Neural progenitor cell (in vitro differentiated cells): ENCODE measurements at regions not wholly inside any gene's neighbourhood (a gene's known extent, or its start where the extent isn't known, plus 50 kb on each side); places are given as distances from the start of the nearest gene placed in this dataset.

ENCODE experiments used
- DNase-seq: peaks from one replicate; pipeline ENCODE4 v3.0.0-alpha.2; 2016; ENCODE audit warnings: low spot score
- H2AFZ ChIP-seq: fragments of 200-600 bp; sonication (generic); replicated peaks from 2 replicates; pipeline ENCODE4 v1.6.1; 2016; ENCODE audit warnings: antibody characterized with exemption
- H3F3A ChIP-seq: fragments of 200-600 bp; sonication (generic); 2 replicates; pipeline ENCODE4 v1.6.1; 2016; ENCODE audit warnings: antibody characterized with exemption, low read depth
- H3K27ac ChIP-seq: fragments of 200-600 bp; sonication (generic); 2 replicates; pipeline ENCODE4 v1.5.1; 2016; ENCODE audit warnings: mild to moderate bottlenecking
- H3K27me3 ChIP-seq: fragments of 200-600 bp; sonication (generic); 2 replicates; pipeline ENCODE4 v1.6.1; 2016; ENCODE audit warnings: mild to moderate bottlenecking, moderate library complexity
- H3K36me3 ChIP-seq: fragments of 200-600 bp; sonication (generic); 2 replicates; pipeline ENCODE4 v1.5.1; 2016
- H3K4me1 ChIP-seq: fragments of 200-600 bp; sonication (generic); 2 replicates; pipeline ENCODE4 v1.6.1; 2016; ENCODE audit warnings: mixed run types
- H3K4me2 ChIP-seq: fragments of 200-600 bp; sonication (generic); 2 replicates; pipeline ENCODE4 v1.6.1; 2016
- H3K4me3 ChIP-seq: fragments of 200-600 bp; sonication (generic); 2 replicates; pipeline ENCODE4 v1.5.1; 2016
- H3K79me2 ChIP-seq: fragments of 200-600 bp; sonication (generic); 2 replicates; pipeline ENCODE4 v1.6.1; 2016; ENCODE audit warnings: low read depth
- H3K9ac ChIP-seq: fragments of 200-600 bp; sonication (generic); 2 replicates; pipeline ENCODE4 v1.6.1; 2016
- H3K9me3 ChIP-seq: fragments of 200-600 bp; sonication (generic); 2 replicates; pipeline ENCODE4 v1.5.1; 2016; ENCODE audit warnings: low read depth
- H4K20me1 ChIP-seq: fragments of 200-600 bp; sonication (generic); 2 replicates; pipeline ENCODE4 v1.6.1; 2016; ENCODE audit warnings: low read depth
- H3K27ac Mint-ChIP-seq: 3 replicates; pipeline ENCODE4 v1.8.0; 2021; ENCODE audit warnings: mixed read lengths
- H3K27me3 Mint-ChIP-seq: 2 replicates; pipeline ENCODE4 v1.8.0; 2022; ENCODE audit warnings: low read depth, mild to moderate bottlenecking, inconsistent platforms, moderate library complexity, mixed read lengths; ENCODE audit not compliant: insufficient read depth
- H3K36me3 Mint-ChIP-seq: 3 replicates; pipeline ENCODE4 v1.8.0; 2021; ENCODE audit warnings: mixed read lengths
- H3K4me1 Mint-ChIP-seq: 3 replicates; pipeline ENCODE4 v1.8.0; 2021; ENCODE audit warnings: mixed read lengths
- H3K4me3 Mint-ChIP-seq: 3 replicates; pipeline ENCODE4 v1.8.0; 2021; ENCODE audit warnings: mild to moderate bottlenecking, moderate library complexity, mixed read lengths
- H3K9me3 Mint-ChIP-seq: 3 replicates; pipeline ENCODE4 v1.8.0; 2020; ENCODE audit warnings: mixed read lengths
- CTCF ChIP-seq: fragments of 200-600 bp; sonication (generic); IDR thresholded peaks from 2 replicates; pipeline ENCODE4 v1.5.1; 2017; ENCODE audit warnings: antibody characterized with exemption, mild to moderate bottlenecking
- EZH2 ChIP-seq: fragments of 200-600 bp; sonication (generic); IDR thresholded peaks from 2 replicates; pipeline ENCODE4 v1.6.1; 2017; ENCODE audit warnings: antibody characterized with exemption, mild to moderate bottlenecking, moderate library complexity
- EZH2phosphoT487 ChIP-seq: fragments of 200-600 bp; sonication (generic); IDR thresholded peaks from 2 replicates; pipeline ENCODE4 v1.6.1; 2017; ENCODE audit warnings: antibody characterized with exemption

- TF ChIP-seq EZH2phosphoT487 (no peak), CTCF (no peak), EZH2 (no peak)
- Mint-ChIP-seq H3K4me3 (no peak overlapping the region), H3K4me1 (peaks cover 53% of the 10 kb centered on the region), H3K27me3 (peaks cover 19% of the 10 kb centered on the region), H3K36me3 (no peaks in the 10 kb centered on the region), H3K27ac (peak overlapping the region; percentile 82), H3K9me3 (peaks cover 4% of the 10 kb centered on the region)
- Histone ChIP-seq H3F3A (no peaks in the 10 kb centered on the region), H3K4me2 (no peak overlapping the region), H3K27ac (no peak overlapping the region), H3K9ac (no peak overlapping the region), H3K4me3 (no peak overlapping the region), H3K36me3 (no peaks in the 10 kb centered on the region), H3K9me3 (no peaks in the 10 kb centered on the region), H3K79me2 (no peaks in the 10 kb centered on the region), H2AFZ (no peak overlapping the region), H4K20me1 (no peaks in the 10 kb centered on the region), H3K4me1 (peaks cover 6% of the 10 kb centered on the region), H3K27me3 (no peaks in the 10 kb centered on the region)
- DNase-seq: no peak
These were observed 198.7 kb downstream of the C9orf50 start for GRCh38 chr9:129422032-129422842.

DNA sequence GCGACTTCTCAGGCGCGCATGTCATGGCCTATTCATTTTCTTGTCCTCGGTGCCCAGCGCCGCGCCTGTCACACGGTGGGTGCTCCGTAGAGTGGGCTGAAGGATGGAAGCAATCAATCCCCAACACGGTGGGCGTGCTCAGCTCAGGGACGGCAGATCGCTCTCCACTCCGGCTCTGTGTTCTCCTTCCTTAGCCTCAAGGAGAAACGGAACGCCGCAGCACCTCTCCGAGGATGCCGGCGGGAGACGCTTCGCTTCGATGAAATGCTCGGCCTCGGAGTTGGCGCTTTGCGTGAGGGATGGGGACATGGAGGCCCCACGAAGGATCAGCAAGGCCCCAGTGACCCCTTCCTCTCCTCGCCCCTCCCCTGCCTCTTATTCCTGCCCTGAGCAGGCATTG lies 199.5 kb downstream of the C9orf50 start:
- H3K9me3 ChIP-seq: no peaks in the 10 kb centered on the region
- peaks cover 56% of the 10 kb centered on the region for H3K4me1 Mint-ChIP-seq
- TF ChIP-seq EZH2phosphoT487 (no peak), CTCF (no peak), EZH2 (no peak)
- no peak overlapping the region for H3K9ac ChIP-seq
- no peaks in the 10 kb centered on the region for H3K79me2 ChIP-seq
- no peaks in the 10 kb centered on the region for H3K36me3 ChIP-seq
- no peak overlapping the region for H3K4me3 Mint-ChIP-seq
- no peak overlapping the region for H3K4me3 ChIP-seq
- H4K20me1 ChIP-seq: no peaks in the 10 kb centered on the region
- peaks cover 12% of the 10 kb centered on the region for H3K27me3 Mint-ChIP-seq
- H3K27me3 ChIP-seq: no peaks in the 10 kb centered on the region
- H3K27ac ChIP-seq: no peak overlapping the region
- H3K36me3 Mint-ChIP-seq: no peaks in the 10 kb centered on the region
- H2AFZ ChIP-seq: peak overlapping the region; percentile 34
- no peak for DNase-seq
- H3K4me1 ChIP-seq: peaks cover 15% of the 10 kb centered on the region
- peaks cover 5% of the 10 kb centered on the region for H3F3A ChIP-seq
- peak overlapping the region; percentile 90 for H3K27ac Mint-ChIP-seq
- no peaks in the 10 kb centered on the region for H3K9me3 Mint-ChIP-seq
- H3K4me2 ChIP-seq: no peak overlapping the region

GRCh38 chr9:129420721-129421120 lies 200.2 kb downstream of the C9orf50 start:
- no peaks in the 10 kb centered on the region for H3K27me3 ChIP-seq
- no peak overlapping the region for H3K27ac Mint-ChIP-seq
- H3K9me3 Mint-ChIP-seq: no peaks in the 10 kb centered on the region
- no peak for DNase-seq
- H3K36me3 Mint-ChIP-seq: no peaks in the 10 kb centered on the region
- H3K4me3 ChIP-seq: no peak overlapping the region
- H3K4me2 ChIP-seq: no peak overlapping the region
- H4K20me1 ChIP-seq: no peaks in the 10 kb centered on the region
- H3K4me1 ChIP-seq: peaks cover 20% of the 10 kb centered on the region
- H3K4me3 Mint-ChIP-seq: no peak overlapping the region
- peaks cover 5% of the 10 kb centered on the region for H3K27me3 Mint-ChIP-seq
- H3F3A ChIP-seq: peaks cover 9% of the 10 kb centered on the region
- no peaks in the 10 kb centered on the region for H3K36me3 ChIP-seq
- no peak overlapping the region for H3K9ac ChIP-seq
- no peaks in the 10 kb centered on the region for H3K9me3 ChIP-seq
- no peak overlapping the region for H3K27ac ChIP-seq
- TF ChIP-seq EZH2phosphoT487 (no peak), CTCF (no peak), EZH2 (no peak)
- H2AFZ ChIP-seq: no peak overlapping the region
- H3K4me1 Mint-ChIP-seq: peaks cover 58% of the 10 kb centered on the region
- H3K79me2 ChIP-seq: no peaks in the 10 kb centered on the region
